Mucosa of descending colon (tissue), 3 donors: ENCODE measurements at regions not wholly inside any gene's neighbourhood (a gene's known extent, or its start where the extent isn't known, plus 50 kb on each side); places are given as distances from the start of the nearest gene placed in this dataset.

Source experiments
- ATAC-seq: fragments of 200-7000 bp; cut with Tn5 transposase; one replicate; pipeline ENCODE4 v1.9.1; 2020; ENCODE audit warnings: mild to moderate bottlenecking, moderate library complexity
- DNase-seq, 3 donors: peaks; one replicate each; pipeline ENCODE4 v3.0.0-alpha.2; 2020
- H3K36me3 ChIP-seq: fragments of 200-600 bp; one replicate; pipeline ENCODE4 v1.8.0; 2021; ENCODE audit warnings: low read depth, mild to moderate bottlenecking
- H3K4me1 ChIP-seq: fragments of 200-600 bp; one replicate; pipeline ENCODE4 v1.8.0; 2021; ENCODE audit warnings: low read depth, mild to moderate bottlenecking
- H3K4me3 ChIP-seq: fragments of 200-600 bp; one replicate; pipeline ENCODE4 v1.8.0; 2021; ENCODE audit warnings: mild to moderate bottlenecking
- H3K9me3 ChIP-seq: fragments of 200-600 bp; one replicate; pipeline ENCODE4 v1.8.0; 2021; ENCODE audit warnings: mild to moderate bottlenecking
- CTCF ChIP-seq: fragments of 200-600 bp; IDR thresholded peaks from one replicate; pipeline ENCODE4 v1.8.0; 2022; ENCODE audit warnings: antibody characterized with exemption, mild to moderate bottlenecking
- intact Hi-C, 2 donors: fragments of 100-400 bp; cut with DNase I in 1 of 2; cut with micrococcal nuclease in 1 of 2; formaldehyde crosslinking; loops; one replicate each; pipeline versions ENCODE4 v1.11.0 to v1.11.1; 2022; cut with DNase I, micrococcal nuclease
- donor health status: DM: no; HTN: no; CAD: no; lungs with moderate emphysema.
- donor health status: DM: no; HTN: no; CAD: no.
- donor health status: DM: no; HTN: yes; CAD: no.

GRCh38 chr12:97024393-97024792, 117.3 kb downstream of the NEDD1 start:
- DNase-seq (no peak), ATAC-seq (no peak)
- no peak for TF ChIP-seq CTCF

GRCh38 chr12:97026901-97027300, 119.8 kb downstream of the NEDD1 start:
- Histone ChIP-seq H3K4me1 (no peaks in the 10 kb centered on the region), H3K9me3 (no peaks in the 10 kb centered on the region), H3K4me3 (no peak overlapping the region), H3K36me3 (no peaks in the 10 kb centered on the region)
- intact Hi-C loops: no loop called here
- no peak for DNase-seq
- no peak for TF ChIP-seq CTCF
- no peak for ATAC-seq

More at GRCh38 chr12:97024393-97024792, 117.3 kb downstream of the NEDD1 start:
- H3K4me3 ChIP-seq: no peak overlapping the region
- no peaks in the 10 kb centered on the region for H3K9me3 ChIP-seq
- intact Hi-C loops: no loop called here
- H3K4me1 ChIP-seq: no peaks in the 10 kb centered on the region
- H3K36me3 ChIP-seq: no peaks in the 10 kb centered on the region

- DNase-seq (no peak), ATAC-seq (no peak)
- no peak for TF ChIP-seq CTCF
- H3K4me3 ChIP-seq: no peak overlapping the region
- intact Hi-C loops: no loop called here
- no peaks in the 10 kb centered on the region for H3K9me3 ChIP-seq
- H3K4me1 ChIP-seq: no peaks in the 10 kb centered on the region
- H3K36me3 ChIP-seq: no peaks in the 10 kb centered on the region
Measured at GRCh38 chr12:97027482-97027881, 120.4 kb downstream of the NEDD1 start.

GRCh38 chr12:97038131-97038530, 131.1 kb downstream of the NEDD1 start:
- DNase-seq (no peak), ATAC-seq (no peak)
- no peaks in the 10 kb centered on the region for H3K4me1 ChIP-seq
- H3K9me3 ChIP-seq: no peaks in the 10 kb centered on the region
- TF ChIP-seq CTCF: no peak
- no peak overlapping the region for H3K4me3 ChIP-seq
- intact Hi-C loops: no loop called here
- H3K36me3 ChIP-seq: no peaks in the 10 kb centered on the region

GRCh38 chr12:97038834-97039233, 131.8 kb downstream of the NEDD1 start:
- intact Hi-C loops: no loop called here
- no peak for DNase-seq
- Histone ChIP-seq H3K4me1 (no peaks in the 10 kb centered on the region), H3K9me3 (no peaks in the 10 kb centered on the region), H3K36me3 (no peaks in the 10 kb centered on the region), H3K4me3 (no peak overlapping the region)
- no peak for TF ChIP-seq CTCF
- no peak for ATAC-seq

- no peak for DNase-seq
- no peak for ATAC-seq
- no peaks in the 10 kb centered on the region for H3K9me3 ChIP-seq
- intact Hi-C loops: no loop called here
- no peak overlapping the region for H3K4me3 ChIP-seq
- H3K36me3 ChIP-seq: no peaks in the 10 kb centered on the region
- H3K4me1 ChIP-seq: no peaks in the 10 kb centered on the region
- TF ChIP-seq CTCF: no peak
Measured at GRCh38 chr12:97046901-97047300, 139.8 kb downstream of the NEDD1 start.
